ENCODE measurements at regions not wholly inside any gene's neighbourhood (a gene's known extent, or its start where the extent isn't known, plus 50 kb on each side); places are given as distances from the start of the nearest gene placed in this dataset.

DNA sequence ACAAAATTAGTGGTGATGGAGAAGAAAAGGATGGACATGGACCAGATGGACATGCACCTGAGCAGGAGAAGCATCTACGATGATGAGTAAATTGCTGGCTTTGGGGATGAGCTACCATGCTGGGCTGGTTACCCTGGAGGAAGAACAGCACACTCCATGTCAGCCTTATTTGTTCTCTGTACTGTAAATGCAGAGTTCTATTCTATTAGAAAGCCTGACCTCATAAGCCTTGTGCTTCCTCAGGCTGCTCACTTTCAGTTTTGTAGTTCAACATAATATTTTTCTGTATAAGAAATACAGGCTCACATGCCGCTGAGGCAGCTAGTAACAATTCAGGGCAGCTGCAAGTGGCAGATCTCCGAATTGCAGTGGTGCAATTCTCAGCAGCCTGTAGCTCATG, 249.6 kb downstream of the PLA2G4A start:
- H3K27me3 ChIP-seq (ENCODE audit: control insufficient read depth in 1 of 2, insufficient read depth in 2 of 2, low read length in 2 of 2): no peaks in the 10 kb centered on the region
- no peak overlapping the region for H3K4me3 ChIP-seq (ENCODE audit: low read depth in 1 of 2, low read length in 2 of 2)
- no peaks in the 10 kb centered on the region for H3K9me3 ChIP-seq (ENCODE audit: control insufficient read depth in 2 of 2, insufficient read depth in 1 of 2, low read depth in 1 of 2, low read length in 1 of 2)
- no peaks in the 10 kb centered on the region for H3K4me1 ChIP-seq (ENCODE audit: control insufficient read depth in 2 of 2, insufficient read depth in 2 of 2, low read length in 1 of 2)
- no peaks in the 10 kb centered on the region for H3K36me3 ChIP-seq (ENCODE audit: control insufficient read depth in 2 of 2, insufficient read depth in 2 of 2, low read length in 1 of 2)
- no peak overlapping the region for H3K27ac ChIP-seq (ENCODE audit: low read depth in 2 of 2, low read length in 1 of 2)
- WGBS, 2 donors: 86 to 92% methylated on average over 3 of the region's 3 CpGs

GRCh38 chr1:187078916-187079315, 250.2 kb downstream of the PLA2G4A start:
- Histone ChIP-seq H3K36me3 (ENCODE audit: control insufficient read depth in 2 of 2, insufficient read depth in 2 of 2, low read length in 1 of 2) (no peaks in the 10 kb centered on the region), H3K27me3 (ENCODE audit: control insufficient read depth in 1 of 2, insufficient read depth in 2 of 2, low read length in 2 of 2) (no peaks in the 10 kb centered on the region), H3K4me3 (ENCODE audit: low read depth in 1 of 2, low read length in 2 of 2) (no peak overlapping the region), H3K4me1 (ENCODE audit: control insufficient read depth in 2 of 2, insufficient read depth in 2 of 2, low read length in 1 of 2) (no peaks in the 10 kb centered on the region), H3K9me3 (ENCODE audit: control insufficient read depth in 2 of 2, insufficient read depth in 1 of 2, low read depth in 1 of 2, low read length in 1 of 2) (no peaks in the 10 kb centered on the region), H3K27ac (ENCODE audit: low read depth in 2 of 2, low read length in 1 of 2) (no peak overlapping the region)
- WGBS, 2 donors: 78 to 79% methylated on average over 2 of the region's 2 CpGs

- no peaks in the 10 kb centered on the region for H3K9me3 ChIP-seq (ENCODE audit: control insufficient read depth in 2 of 2, insufficient read depth in 1 of 2, low read depth in 1 of 2, low read length in 1 of 2)
- H3K4me1 ChIP-seq (ENCODE audit: control insufficient read depth in 2 of 2, insufficient read depth in 2 of 2, low read length in 1 of 2): no peaks in the 10 kb centered on the region
- no peaks in the 10 kb centered on the region for H3K36me3 ChIP-seq (ENCODE audit: control insufficient read depth in 2 of 2, insufficient read depth in 2 of 2, low read length in 1 of 2)
- no peaks in the 10 kb centered on the region for H3K27me3 ChIP-seq (ENCODE audit: control insufficient read depth in 1 of 2, insufficient read depth in 2 of 2, low read length in 2 of 2)
- no peak overlapping the region for H3K4me3 ChIP-seq (ENCODE audit: low read depth in 1 of 2, low read length in 2 of 2)
- no peak overlapping the region for H3K27ac ChIP-seq (ENCODE audit: low read depth in 2 of 2, low read length in 1 of 2)
- WGBS, 2 donors: 77 to 78% methylated on average over 6 of the region's 6 CpGs
Measured at GRCh38 chr1:187079330-187079729, 250.6 kb downstream of the PLA2G4A start.

- Histone ChIP-seq H3K4me3 (ENCODE audit: low read depth in 1 of 2, low read length in 2 of 2) (no peak overlapping the region), H3K27ac (ENCODE audit: low read depth in 2 of 2, low read length in 1 of 2) (no peak overlapping the region), H3K4me1 (ENCODE audit: control insufficient read depth in 2 of 2, insufficient read depth in 2 of 2, low read length in 1 of 2) (no peaks in the 10 kb centered on the region), H3K9me3 (ENCODE audit: control insufficient read depth in 2 of 2, insufficient read depth in 1 of 2, low read depth in 1 of 2, low read length in 1 of 2) (no peaks in the 10 kb centered on the region), H3K27me3 (ENCODE audit: control insufficient read depth in 1 of 2, insufficient read depth in 2 of 2, low read length in 2 of 2) (no peaks in the 10 kb centered on the region), H3K36me3 (ENCODE audit: control insufficient read depth in 2 of 2, insufficient read depth in 2 of 2, low read length in 1 of 2) (no peaks in the 10 kb centered on the region)
Measured at GRCh38 chr1:187091666-187092065, 262.9 kb downstream of the PLA2G4A start.

- WGBS, 2 donors: 85 to 86% methylated on average over 4 of the region's 4 CpGs
- Histone ChIP-seq H3K9me3 (ENCODE audit: control insufficient read depth in 2 of 2, insufficient read depth in 1 of 2, low read depth in 1 of 2, low read length in 1 of 2) (no peaks in the 10 kb centered on the region), H3K36me3 (ENCODE audit: control insufficient read depth in 2 of 2, insufficient read depth in 2 of 2, low read length in 1 of 2) (no peaks in the 10 kb centered on the region), H3K27me3 (ENCODE audit: control insufficient read depth in 1 of 2, insufficient read depth in 2 of 2, low read length in 2 of 2) (no peaks in the 10 kb centered on the region), H3K4me1 (ENCODE audit: control insufficient read depth in 2 of 2, insufficient read depth in 2 of 2, low read length in 1 of 2) (no peaks in the 10 kb centered on the region), H3K4me3 (ENCODE audit: low read depth in 1 of 2, low read length in 2 of 2) (no peak overlapping the region), H3K27ac (ENCODE audit: low read depth in 2 of 2, low read length in 1 of 2) (no peak overlapping the region)
Measured at GRCh38 chr1:187092104-187092503, 263.4 kb downstream of the PLA2G4A start.

DNA sequence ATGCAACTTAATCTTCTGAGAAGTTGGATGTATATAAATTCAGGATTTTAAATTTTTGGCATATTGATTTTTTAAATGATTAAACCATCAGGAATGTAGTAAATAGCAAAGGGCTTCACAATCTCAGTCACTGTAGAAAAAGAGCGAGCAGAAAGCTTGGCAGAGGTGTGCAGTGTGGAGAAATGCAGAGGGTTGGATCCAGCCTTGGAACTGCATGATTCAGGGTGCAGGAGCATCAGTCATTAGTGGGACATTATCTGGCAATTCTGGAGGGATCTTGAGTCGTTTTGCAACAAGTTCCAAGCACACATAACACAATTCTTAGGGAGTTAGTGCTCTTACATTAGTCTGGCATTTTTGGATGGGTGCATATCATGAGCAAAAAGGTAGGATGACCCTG, 267.9 kb downstream of the PLA2G4A start:
- Histone ChIP-seq H3K9me3 (ENCODE audit: control insufficient read depth in 2 of 2, insufficient read depth in 1 of 2, low read depth in 1 of 2, low read length in 1 of 2) (no peaks in the 10 kb centered on the region), H3K4me3 (ENCODE audit: low read depth in 1 of 2, low read length in 2 of 2) (no peak overlapping the region), H3K27ac (ENCODE audit: low read depth in 2 of 2, low read length in 1 of 2) (no peak overlapping the region), H3K36me3 (ENCODE audit: control insufficient read depth in 2 of 2, insufficient read depth in 2 of 2, low read length in 1 of 2) (no peaks in the 10 kb centered on the region), H3K27me3 (ENCODE audit: control insufficient read depth in 1 of 2, insufficient read depth in 2 of 2, low read length in 2 of 2) (no peaks in the 10 kb centered on the region), H3K4me1 (ENCODE audit: control insufficient read depth in 2 of 2, insufficient read depth in 2 of 2, low read length in 1 of 2) (no peaks in the 10 kb centered on the region)
- WGBS, 2 donors: 35 to 54% methylated on average over 2 of the region's 2 CpGs

- H3K4me3 ChIP-seq (ENCODE audit: low read depth in 1 of 2, low read length in 2 of 2): no peak overlapping the region
- H3K36me3 ChIP-seq (ENCODE audit: control insufficient read depth in 2 of 2, insufficient read depth in 2 of 2, low read length in 1 of 2): no peaks in the 10 kb centered on the region
- no peaks in the 10 kb centered on the region for H3K27me3 ChIP-seq (ENCODE audit: control insufficient read depth in 1 of 2, insufficient read depth in 2 of 2, low read length in 2 of 2)
- no peak overlapping the region for H3K27ac ChIP-seq (ENCODE audit: low read depth in 2 of 2, low read length in 1 of 2)
- no peaks in the 10 kb centered on the region for H3K4me1 ChIP-seq (ENCODE audit: control insufficient read depth in 2 of 2, insufficient read depth in 2 of 2, low read length in 1 of 2)
- H3K9me3 ChIP-seq (ENCODE audit: control insufficient read depth in 2 of 2, insufficient read depth in 1 of 2, low read depth in 1 of 2, low read length in 1 of 2): no peaks in the 10 kb centered on the region
Measured at GRCh38 chr1:187110351-187110750, 281.6 kb downstream of the PLA2G4A start.

GRCh38 chr1:187114792-187115191, 286.0 kb downstream of the PLA2G4A start:
- no peaks in the 10 kb centered on the region for H3K27me3 ChIP-seq (ENCODE audit: control insufficient read depth in 1 of 2, insufficient read depth in 2 of 2, low read length in 2 of 2)
- H3K4me3 ChIP-seq (ENCODE audit: low read depth in 1 of 2, low read length in 2 of 2): no peak overlapping the region
- no peaks in the 10 kb centered on the region for H3K36me3 ChIP-seq (ENCODE audit: control insufficient read depth in 2 of 2, insufficient read depth in 2 of 2, low read length in 1 of 2)

GRCh38 chr1:187121661-187122060, 292.9 kb downstream of the PLA2G4A start:
- H3K4me1 ChIP-seq (ENCODE audit: control insufficient read depth in 2 of 2, insufficient read depth in 2 of 2, low read length in 1 of 2): no peaks in the 10 kb centered on the region
- H3K36me3 ChIP-seq (ENCODE audit: control insufficient read depth in 2 of 2, insufficient read depth in 2 of 2, low read length in 1 of 2): no peaks in the 10 kb centered on the region
- no peak overlapping the region for H3K27ac ChIP-seq (ENCODE audit: low read depth in 2 of 2, low read length in 1 of 2)
- no peak overlapping the region for H3K4me3 ChIP-seq (ENCODE audit: low read depth in 1 of 2, low read length in 2 of 2)
- H3K27me3 ChIP-seq (ENCODE audit: control insufficient read depth in 1 of 2, insufficient read depth in 2 of 2, low read length in 2 of 2): no peaks in the 10 kb centered on the region
- no peaks in the 10 kb centered on the region for H3K9me3 ChIP-seq (ENCODE audit: control insufficient read depth in 2 of 2, insufficient read depth in 1 of 2, low read depth in 1 of 2, low read length in 1 of 2)

More at GRCh38 chr1:187114792-187115191, 286.0 kb downstream of the PLA2G4A start:
- no peak overlapping the region for H3K27ac ChIP-seq (ENCODE audit: low read depth in 2 of 2, low read length in 1 of 2)
- no peaks in the 10 kb centered on the region for H3K9me3 ChIP-seq (ENCODE audit: control insufficient read depth in 2 of 2, insufficient read depth in 1 of 2, low read depth in 1 of 2, low read length in 1 of 2)
- H3K4me1 ChIP-seq (ENCODE audit: control insufficient read depth in 2 of 2, insufficient read depth in 2 of 2, low read length in 1 of 2): no peaks in the 10 kb centered on the region

DNA sequence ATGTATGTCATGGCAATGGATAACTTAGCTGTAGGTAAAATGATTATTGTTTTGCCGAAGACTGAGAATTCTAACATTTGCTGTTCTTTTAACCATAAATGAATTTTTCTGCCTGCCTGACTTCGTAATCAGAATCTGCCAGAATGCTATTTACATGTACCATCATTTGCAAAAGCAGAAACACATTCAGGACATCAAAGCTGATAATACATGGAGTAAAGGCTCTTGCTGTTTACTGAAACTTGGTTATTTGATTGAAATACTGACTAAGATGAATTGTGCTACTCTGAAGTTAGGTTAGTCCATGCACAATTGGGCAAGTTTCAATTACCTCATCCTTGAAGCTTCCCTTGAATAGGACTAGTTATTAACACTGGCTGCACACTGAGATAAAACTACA, 293.8 kb downstream of the PLA2G4A start:
- no peaks in the 10 kb centered on the region for H3K36me3 ChIP-seq (ENCODE audit: control insufficient read depth in 2 of 2, insufficient read depth in 2 of 2, low read length in 1 of 2)
- H3K27ac ChIP-seq (ENCODE audit: low read depth in 2 of 2, low read length in 1 of 2): no peak overlapping the region
- H3K4me1 ChIP-seq (ENCODE audit: control insufficient read depth in 2 of 2, insufficient read depth in 2 of 2, low read length in 1 of 2): no peaks in the 10 kb centered on the region
- no peaks in the 10 kb centered on the region for H3K27me3 ChIP-seq (ENCODE audit: control insufficient read depth in 1 of 2, insufficient read depth in 2 of 2, low read length in 2 of 2)
- H3K4me3 ChIP-seq (ENCODE audit: low read depth in 1 of 2, low read length in 2 of 2): no peak overlapping the region
- 79 to 90% methylated on average over 2 of the region's 2 CpGs for WGBS, 2 donors
- no peaks in the 10 kb centered on the region for H3K9me3 ChIP-seq (ENCODE audit: control insufficient read depth in 2 of 2, insufficient read depth in 1 of 2, low read depth in 1 of 2, low read length in 1 of 2)
